GM04503 (cell line): ENCODE measurements at regions not wholly inside any gene's neighbourhood (a gene's known extent, or its start where the extent isn't known, plus 50 kb on each side); places are given as distances from the start of the nearest gene placed in this dataset.

Experiments used
- DNase-seq: peaks from one replicate; pipeline ENCODE4 v3.0.0-alpha.2; 2012; ENCODE audit warnings: low read depth

DNA sequence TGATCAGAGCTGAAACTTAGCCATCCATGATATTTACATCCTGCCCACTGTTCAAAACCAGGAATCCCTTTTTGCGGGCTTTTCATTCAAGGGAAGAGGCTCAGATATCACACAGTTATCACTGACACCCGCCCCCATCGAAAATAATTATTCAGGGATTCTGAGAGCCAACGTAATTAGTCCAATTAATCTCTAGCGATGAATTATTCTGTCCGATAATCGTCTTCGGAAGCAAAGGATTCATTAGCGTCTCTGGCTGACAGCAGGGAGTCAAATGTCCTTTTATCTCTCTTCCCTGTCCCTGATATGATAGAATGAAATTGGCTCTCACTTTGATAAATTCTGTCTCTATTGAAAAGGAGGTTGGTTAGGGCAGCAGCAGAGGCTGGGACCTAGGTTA, 140.4 kb upstream of the IPO9 start:
- DNase-seq: no peak

DNA sequence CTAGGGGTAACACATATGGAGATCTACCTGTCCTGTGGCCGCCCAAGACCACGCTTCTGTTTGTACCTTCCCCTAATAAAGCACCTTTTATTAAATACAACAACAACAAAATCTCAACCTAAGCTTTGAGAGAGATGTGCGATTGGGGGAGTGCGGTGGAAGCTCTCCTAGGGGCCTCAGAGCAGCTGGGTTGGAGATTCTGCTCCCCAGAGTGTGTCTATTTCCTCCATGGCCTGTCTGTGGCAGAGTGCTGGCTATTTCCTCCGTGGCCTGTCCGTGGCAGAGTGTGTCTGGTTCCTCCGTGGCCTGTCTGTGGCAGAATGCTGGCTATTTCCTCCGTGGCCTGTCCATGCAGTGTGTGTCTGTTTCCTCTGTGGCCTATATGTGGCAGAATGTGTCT, 139.3 kb upstream of the IPO9 start:
- DNase-seq: no peak

DNA sequence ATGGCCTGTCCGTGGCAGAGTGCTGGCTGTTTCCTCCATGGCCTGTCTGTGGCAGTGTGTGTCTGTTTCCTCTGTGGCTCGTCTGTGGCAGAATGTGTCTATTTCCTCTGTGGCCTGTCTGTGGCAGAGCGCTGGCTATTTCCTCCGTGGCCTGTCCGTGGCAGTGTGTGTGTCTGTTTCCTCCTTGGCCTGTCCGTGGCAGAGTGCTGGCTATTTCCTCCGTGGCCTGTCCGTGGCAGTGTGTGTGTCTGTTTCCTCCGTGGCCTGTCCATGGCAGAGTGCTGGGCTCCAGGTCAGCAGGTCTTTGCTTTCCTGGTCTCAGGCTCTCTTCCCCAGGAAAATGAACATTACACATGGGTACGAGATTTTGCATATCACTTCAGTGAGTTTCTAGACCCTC, 138.4 kb upstream of the IPO9 start:
- no peak for DNase-seq

DNA sequence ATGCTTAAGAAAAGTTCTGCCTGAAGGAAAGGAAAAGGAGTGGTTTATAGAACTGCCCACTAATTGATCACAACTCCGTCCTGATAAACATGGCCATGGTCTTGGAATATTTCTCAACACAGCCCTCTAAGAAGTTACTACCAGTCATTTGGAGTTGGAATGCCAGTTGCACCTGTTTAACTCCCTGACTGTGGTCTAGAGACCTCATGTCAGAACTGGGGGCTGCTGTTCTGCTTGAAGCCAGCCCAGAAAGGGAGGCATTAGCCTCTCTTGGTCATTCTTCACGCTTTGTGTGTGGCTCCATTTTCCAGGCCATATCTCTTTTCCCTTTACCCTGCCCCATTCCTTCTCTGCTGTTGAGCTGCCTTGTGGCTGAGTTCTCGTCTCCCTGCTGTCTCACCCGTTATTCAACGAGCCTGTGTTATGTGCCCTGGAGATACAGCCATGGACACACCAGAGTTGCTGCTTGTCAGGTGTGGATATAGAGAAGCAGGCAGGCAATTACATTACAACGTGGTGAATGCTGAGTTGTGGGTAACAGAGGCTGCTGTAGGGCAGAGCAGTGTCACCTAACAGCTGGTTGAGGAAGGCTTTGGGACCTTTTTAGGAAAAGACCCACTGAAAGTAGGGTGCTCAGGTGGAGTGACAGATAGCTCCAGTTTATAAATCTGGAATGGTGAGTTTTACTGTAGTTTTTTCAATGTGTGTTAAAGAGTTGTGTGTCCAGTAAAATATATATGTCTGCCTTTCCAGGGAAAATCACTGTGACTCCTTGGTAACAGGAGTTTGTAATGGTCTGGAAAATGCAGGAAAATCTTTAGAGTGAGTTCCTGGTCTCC, 137.0 kb upstream of the IPO9 start:
- DNase-seq: no peak

DNA sequence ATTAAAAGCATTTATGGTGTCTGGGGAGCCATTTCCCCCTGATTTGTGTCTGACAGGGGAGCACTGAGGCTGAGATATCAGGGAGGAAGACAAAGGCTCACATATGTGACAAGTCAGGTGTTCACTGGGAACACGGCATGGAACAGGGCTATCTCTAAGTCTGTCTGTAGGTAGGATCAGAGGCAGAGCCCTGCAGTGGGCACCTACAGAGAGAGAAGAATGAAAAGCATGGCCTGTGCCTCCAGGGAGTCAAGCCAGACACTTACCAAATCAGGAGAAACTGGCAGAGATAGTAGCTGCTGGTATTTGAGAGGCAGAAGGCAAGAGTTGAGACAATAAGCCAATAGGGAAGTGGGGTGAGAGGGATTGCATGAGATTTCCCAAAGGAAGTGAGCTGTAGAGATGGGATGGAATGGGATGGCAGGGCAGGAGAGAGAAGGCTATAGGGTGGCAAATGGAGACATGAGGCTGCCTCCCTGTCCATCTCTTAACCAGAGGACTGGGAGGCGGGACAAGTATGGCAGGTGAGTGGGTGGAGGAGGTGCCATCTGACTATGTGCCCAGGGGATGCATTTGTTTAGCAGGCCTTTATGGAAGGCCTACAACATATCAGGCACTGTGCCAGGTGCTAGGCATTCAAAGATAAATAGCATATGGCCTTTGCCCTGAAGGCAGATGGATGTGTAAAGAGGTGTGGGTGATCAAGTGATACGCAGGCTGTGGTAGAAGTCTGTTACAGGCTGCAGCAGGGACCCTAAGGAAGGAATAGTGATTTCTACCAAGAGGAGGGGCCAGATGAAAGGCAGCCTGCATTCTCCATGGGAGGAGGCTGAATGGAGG, 136.2 kb upstream of the IPO9 start:
- DNase-seq: no peak

DNA sequence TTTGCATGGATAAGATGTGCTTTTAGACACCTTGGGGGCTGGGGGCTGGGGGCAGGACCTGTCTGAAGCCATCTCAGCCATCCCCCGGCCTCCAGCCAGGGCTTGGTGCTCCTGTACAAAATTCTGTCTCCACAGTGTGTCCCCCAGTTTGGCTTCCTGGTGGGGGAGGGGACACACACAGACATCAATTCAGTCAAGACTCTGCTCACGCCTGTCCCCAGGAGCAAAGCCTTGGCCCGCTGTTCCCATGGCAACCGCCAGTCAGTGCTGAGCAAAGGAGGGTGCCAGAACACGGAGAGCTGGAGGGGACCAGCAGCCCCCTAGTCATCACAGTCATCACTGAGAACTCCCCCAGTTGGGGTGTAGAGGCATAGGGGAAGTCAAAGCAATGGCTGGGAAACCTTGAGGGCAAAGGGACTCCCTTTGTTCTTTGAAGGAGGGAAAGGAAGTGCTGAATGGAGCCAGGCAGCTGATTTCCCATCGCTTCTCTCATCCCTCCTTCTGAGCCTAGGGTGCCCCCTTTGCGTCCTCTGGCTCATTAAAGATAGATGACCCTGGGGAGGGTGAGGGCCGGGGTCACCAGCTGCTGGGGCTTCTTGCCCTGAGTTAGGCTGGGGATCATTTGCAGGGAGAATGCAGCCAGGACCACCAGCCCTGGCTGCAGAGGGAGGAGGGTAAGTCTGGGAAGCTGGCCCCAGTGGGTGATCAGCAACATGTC, 134.9 kb upstream of the IPO9 start:
- no peak for DNase-seq

DNA sequence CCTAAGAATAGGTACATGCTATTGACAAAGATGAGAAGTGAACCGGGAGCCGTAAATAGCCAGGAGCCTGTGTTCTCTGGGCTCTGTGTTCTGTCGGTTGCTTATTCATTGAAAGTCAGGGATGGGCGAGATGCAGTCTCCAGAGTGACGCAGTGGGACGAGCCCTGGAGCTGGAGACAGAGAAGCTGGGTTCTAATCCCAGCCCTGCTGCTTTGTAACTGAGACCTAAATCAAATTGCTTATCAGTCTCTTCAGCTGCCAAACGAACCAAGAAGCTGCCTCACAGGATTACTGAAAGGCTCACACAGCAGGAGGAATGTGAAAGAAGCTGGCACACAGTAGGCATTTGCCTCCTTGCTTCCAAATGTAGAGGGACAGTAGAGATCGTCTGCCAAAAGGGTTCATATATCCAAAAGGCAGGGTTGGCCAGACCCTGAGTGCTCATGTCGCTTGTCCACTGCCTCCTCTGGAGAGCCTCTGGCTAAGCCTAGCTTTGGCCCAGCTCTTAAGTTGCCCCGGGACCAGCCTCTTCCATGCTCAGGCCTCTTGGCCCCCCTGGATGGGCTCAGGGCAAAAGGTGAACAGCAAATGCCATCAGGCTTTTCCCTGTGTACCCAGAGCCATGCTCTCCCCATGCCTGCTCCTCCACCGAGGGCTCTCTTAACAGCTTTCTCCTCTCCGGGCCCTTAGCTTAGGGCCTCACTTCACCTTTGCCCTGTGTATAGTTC, 134.2 kb upstream of the IPO9 start:
- no peak for DNase-seq

DNA sequence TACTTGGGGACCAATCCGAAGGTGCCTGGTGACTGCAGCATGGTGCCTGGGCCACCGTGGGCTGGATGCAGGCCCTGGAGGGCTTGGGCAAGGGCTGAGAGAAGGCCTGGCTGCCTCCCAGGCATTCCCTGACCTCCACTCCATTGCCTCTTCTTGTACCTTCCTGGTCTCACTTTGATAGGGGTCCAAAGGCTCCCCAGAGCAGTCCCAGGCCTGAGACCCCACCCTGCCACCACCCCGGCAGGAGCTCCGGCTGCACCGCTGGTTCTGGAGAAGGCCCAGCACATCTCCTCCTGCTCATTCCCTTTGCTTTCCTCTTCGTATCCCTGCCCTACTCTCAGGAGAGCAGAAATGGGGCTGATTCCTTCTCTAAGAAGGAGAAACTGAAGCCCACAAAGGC, 133.3 kb upstream of the IPO9 start:
- DNase-seq: no peak

DNA sequence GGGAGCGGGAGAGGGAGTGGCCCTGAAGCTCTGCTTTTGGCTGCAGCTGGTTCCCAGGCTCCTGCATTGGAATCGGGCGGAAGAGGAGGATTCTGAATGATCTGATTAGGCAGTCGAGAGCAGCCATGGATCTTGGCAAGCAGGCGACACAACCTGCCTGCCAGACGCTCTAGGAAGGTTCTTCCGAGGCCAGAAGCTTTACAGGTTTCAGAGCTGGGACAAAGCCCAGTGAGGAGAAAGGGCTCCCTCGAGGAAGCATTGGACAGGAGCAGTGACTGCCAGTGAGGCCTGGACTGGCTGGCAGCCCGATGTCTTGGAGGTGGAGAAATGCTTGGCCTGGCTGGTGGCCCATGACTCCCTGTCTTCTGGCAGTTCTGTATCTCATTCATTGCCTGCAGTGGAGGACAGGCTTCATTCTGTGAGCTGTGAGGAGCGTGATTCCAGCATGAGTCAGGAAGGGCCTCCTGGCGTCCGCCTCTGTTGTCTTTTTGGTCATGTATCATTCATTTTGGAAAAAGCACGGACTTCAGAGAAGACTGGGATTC, 132.7 kb upstream of the IPO9 start:
- DNase-seq: peak; percentile 95

DNA sequence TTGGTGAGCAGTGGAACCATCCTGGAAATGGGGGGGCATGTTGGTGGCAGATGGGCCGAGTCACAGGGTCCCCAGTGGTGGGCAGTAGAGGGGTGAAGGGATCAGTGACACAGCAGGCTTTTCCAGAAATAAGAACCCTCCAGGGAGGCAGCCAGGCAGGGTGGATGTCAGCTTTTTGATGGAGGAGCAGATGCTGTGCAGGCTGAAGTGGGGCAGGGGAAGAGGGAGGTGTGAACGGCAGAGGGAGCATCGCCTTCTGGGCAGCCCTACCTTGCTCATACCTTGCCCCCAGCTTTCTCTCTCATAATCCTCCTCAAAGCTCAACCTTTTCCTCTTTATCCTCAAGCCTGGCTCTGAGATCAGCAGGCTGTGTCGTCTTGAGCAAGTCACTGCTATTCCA, 131.8 kb upstream of the IPO9 start:
- DNase-seq: no peak

DNA sequence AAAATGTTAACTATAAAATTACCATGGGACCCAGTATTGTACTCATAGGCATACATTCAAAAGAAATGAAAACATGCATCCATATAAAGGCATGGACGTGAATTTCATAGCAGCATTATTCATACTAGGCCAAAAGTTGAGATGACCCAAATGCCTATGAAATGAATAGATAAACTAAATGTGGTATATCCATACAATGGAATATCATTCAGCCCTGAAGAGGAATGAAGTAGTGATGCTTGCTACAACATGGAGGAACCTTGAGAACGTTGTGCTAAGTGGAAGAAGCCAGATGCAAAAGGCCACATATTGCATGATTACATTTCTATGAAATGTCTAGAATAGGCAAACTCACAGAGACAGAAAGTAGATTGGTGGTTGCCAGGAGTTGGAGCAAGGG, 127.1 kb upstream of the IPO9 start:
- DNase-seq: no peak

DNA sequence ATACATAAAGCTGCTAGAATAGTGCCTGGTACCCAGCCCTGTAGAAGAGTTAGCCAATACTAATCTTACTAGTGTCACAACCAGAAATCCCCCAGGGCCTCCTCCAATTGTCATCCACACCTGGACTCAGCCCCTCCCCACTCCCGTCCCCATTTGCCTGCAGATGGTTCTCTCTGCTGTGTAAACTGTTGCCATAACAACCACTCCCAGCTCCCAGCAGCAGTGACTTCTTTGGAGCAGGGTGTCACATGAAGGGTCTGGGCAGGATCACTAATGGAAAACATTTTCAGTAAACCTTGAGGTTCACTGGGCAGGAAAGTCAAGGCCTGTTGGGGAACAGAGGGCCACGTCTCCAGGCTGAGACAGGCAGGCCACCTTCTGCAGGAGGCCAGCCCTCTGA, 126.0 kb upstream of the IPO9 start:
- no peak for DNase-seq

DNA sequence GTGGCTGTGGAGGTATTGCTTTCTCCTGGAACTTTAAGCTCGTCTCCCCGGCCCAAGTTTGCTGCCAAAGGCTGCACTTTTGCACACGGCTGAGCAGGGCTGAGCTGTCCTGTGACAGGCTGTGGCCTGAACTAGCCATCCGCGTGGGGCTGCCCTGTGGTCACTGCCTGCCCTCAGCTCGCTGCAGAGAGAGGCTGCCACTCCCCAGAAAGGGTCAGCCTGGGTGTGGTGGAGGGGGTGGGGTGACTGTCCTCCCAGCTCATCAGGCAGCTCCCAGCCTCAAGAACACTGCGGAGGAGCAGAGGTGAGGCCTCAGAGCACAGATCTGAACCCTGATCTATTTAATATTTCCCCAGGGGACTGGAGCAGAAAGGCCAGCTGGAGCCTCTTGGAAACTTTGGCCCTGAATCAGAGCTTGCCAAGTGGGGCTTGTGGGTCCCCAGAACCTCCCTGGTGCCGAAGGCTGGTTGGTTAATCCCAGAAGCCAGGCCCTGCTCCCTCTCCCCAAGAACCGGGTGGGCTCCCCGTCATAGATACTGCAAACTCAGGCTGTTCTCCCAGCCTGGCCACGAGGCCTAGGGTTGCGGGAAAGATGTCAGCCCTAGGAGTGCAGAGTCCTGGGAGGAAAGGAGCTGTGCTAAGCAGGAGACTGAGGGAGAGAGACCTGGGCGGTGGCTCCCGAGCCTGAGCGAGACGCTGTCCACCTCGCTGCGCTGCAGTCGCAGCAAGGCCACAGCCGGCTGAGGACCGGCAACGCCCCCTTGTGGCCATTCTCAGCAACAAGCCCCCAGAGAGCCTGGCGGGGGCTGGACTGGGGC, 125.1 kb upstream of the IPO9 start:
- no peak for DNase-seq

DNA sequence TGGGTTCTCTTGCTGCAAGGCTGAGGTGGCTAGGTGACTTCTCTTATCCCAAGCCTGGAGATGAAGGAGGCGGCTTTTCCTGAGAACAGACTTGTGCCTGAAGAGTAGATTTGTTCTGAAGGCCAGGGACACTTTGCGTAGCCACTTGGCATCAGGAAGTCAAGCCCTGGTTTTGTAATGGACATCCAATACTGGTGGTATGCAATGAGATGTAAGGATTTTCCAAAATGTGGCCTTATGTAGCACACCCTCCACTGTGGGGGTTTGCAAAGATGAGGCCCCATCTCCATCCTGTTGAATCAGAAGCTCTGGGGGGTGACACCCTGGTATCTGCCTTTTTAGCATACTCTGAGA, 124.5 kb upstream of the IPO9 start:
- no peak for DNase-seq

DNA sequence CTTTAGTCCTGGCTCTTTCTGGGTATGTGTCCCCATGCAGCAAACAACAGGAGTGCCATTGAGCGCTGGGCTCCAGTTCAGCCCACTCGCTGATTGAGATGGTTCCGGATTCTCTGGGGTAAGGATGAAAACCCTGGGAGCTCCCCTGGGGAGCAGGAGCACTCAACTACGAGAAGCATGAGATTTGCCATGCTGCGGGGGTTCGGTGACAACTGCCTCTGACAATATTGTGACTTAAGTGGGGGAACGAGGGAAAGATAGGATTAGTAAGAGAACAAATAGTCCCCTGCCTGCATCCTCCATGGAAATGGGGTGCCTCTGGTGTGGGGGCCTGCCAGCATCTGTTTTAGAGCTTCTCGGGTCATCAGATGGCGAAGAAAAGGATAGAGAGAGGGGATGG, 123.6 kb upstream of the IPO9 start:
- no peak for DNase-seq

DNA sequence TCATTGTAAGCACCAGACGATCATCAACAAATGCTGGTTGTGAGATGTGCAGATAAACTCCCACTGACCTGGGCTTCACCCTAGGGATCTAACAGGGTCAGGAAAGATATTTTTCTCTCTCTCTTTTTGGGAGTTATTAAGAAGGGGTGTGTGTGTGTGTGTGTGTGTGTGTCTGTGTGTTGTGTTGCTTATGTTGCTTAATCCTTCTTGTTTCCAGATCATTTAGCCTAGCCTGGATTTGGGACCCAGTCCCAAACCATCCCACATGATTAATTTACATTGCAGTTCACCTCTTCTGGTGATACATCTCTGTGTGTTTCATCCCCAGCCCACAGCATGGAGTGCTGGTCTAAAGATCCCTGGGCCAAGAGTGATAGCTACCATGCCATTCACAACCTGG, 122.8 kb upstream of the IPO9 start:
- DNase-seq: no peak

DNA sequence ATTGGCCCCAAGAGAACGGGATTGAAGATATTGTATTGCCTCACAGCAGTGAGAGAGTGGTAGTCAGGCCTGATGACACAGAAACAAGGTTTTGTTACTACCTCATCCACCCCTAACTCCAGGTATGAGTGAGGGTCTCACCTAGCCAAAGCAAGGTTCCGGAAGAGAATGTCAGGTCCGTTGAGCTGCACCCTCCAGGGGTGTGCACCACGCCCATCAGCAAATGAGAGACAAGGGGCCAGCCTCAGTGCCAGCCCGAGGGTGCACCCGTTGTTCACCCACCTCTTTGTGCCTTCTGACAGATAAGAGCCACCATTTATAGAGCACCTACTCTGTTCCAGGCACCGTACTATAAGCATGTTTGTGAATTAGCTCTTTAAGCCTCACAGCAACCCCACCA, 121.9 kb upstream of the IPO9 start:
- no peak for DNase-seq

DNA sequence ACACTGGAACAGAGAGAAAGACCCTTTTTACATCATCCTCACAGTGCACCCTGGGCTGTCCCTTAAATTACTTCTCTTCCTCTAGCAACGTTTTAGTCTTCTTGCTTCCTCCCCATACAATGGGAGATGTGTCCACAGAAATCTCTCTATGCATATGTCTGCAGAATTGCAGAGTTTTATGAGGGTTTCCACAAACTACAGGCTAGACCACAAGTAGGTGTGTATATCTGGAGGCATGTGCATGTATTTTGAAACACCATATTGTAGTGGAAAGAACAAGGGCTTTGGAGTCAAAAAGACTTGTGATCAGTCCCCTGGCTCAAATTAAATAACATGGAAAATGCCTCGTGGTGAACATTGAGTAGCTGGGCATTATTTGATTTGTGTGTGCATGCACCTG, 121.3 kb upstream of the IPO9 start:
- DNase-seq: no peak

DNA sequence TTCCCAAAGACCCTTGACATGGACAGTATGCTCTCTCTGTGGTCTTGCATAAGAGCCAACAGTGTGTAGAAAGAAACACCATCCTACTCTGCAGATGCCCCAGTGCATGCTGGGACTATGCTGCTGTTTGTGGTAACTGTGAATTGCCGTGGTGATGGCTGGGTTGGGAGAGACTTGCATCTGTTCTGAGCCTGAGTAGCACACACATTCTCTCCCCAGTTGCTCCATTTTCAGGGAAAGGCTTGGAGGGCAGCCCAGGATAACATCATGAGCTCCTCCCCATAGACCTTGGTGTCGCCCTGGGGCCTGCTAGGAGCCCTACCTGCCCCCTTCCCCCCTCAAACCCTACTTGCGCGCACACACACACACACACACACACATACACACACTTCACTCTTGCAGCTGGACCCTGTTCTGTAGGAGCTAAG, 120.9 kb upstream of the IPO9 start:
- DNase-seq: no peak

DNA sequence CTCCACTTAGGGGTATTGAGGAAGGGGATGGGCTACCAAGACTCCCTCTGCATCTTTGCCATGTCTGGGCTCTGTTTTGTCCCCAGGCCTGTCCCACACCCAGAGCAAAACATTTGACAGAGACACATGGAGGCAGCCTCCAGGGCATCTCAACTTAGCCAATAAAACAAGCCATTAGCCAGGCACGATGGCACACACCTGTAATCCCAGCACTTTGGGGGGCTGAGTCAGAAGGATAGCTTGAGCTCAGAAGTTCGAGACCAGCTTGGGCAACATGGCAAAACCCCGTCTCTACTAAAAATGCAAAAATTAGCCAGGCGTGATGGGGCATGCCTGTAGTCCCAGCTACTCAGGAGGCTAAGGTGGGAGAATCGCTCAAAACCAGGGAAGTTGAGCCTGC, 120.3 kb upstream of the IPO9 start:
- no peak for DNase-seq
